Hepatocyte (in vitro differentiated cells): ENCODE measurements at regions not wholly inside any gene's neighbourhood (a gene's known extent, or its start where the extent isn't known, plus 50 kb on each side); places are given as distances from the start of the nearest gene placed in this dataset.

Source experiments
- CTCF ChIP-seq: fragments of 200-600 bp; sonication (generic); IDR thresholded peaks from 2 replicates; pipeline ENCODE4 v1.5.1; 2016; ENCODE audit warnings: antibody characterized with exemption, mild to moderate bottlenecking; ENCODE audit not compliant: poor library complexity
- EZH2 ChIP-seq: fragments of 200-600 bp; sonication (generic); IDR thresholded peaks from 2 replicates; pipeline ENCODE4 v1.6.1; 2016; ENCODE audit warnings: antibody characterized with exemption, mild to moderate bottlenecking, borderline replicate concordance
- EZH2phosphoT487 ChIP-seq: fragments of 200-600 bp; sonication (generic); IDR thresholded peaks from one replicate; pipeline ENCODE4 v1.6.1; 2018; ENCODE audit warnings: antibody characterized with exemption, mild to moderate bottlenecking, low read depth, moderate library complexity; ENCODE audit not compliant: unreplicated experiment, severe bottlenecking

GRCh38 chr4:181108237-181108636 is 1135.0 kb upstream of the TENM3 start:
- TF ChIP-seq CTCF (no peak), EZH2 (no peak), EZH2phosphoT487 (no peak)
